ENCODE measurements at regions not wholly inside any gene's neighbourhood (a gene's known extent, or its start where the extent isn't known, plus 50 kb on each side); places are given as distances from the start of the nearest gene placed in this dataset.

GRCh38 chr2:65512783-65513182 lies 80.4 kb upstream of the SPRED2 start:
- TF ChIP-seq POLR2AphosphoS5 (IDR thresholded peaks at IDR 0.05; ENCODE audit: low read depth, low read length) (no peak), CTCF (IDR thresholded peaks at IDR 0.05) (no peak), NRF1 (IDR thresholded peaks at IDR 0.05; ENCODE audit: low read depth, low read length) (no peak), MXI1 (IDR thresholded peaks at IDR 0.05; ENCODE audit: low read depth, low read length) (no peak), CHD2 (IDR thresholded peaks at IDR 0.05; ENCODE audit: low read length, partially characterized antibody) (no peak), JUND (IDR thresholded peaks at IDR 0.05) (no peak)
